ENCODE measurements at regions not wholly inside any gene's neighbourhood (a gene's known extent, or its start where the extent isn't known, plus 50 kb on each side); places are given as distances from the start of the nearest gene placed in this dataset.

DNA sequence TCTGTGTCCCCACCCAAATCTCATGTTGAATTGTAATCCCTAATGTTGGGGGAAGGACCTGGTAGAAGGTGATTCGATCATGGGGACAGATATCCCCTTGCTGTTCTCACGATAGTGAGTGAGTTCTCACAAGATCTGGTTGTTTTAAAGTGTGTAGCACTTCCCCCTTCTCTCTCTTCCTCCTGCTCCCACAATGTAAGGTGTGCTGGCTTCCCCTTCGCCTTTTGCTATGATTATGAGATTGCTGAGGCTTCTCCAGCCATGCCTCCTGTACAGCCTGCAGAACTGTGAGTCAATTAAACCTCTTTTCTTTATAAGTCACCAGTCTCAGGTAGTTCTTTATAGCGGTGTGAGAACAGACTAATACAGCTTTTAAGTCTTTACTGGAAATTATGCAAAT is 193.3 kb upstream of the RBBP8 start:
- TF ChIP-seq POLR2A (IDR thresholded peaks at IDR 0.05), result no peak
- TF ChIP-seq, protein P1, sequence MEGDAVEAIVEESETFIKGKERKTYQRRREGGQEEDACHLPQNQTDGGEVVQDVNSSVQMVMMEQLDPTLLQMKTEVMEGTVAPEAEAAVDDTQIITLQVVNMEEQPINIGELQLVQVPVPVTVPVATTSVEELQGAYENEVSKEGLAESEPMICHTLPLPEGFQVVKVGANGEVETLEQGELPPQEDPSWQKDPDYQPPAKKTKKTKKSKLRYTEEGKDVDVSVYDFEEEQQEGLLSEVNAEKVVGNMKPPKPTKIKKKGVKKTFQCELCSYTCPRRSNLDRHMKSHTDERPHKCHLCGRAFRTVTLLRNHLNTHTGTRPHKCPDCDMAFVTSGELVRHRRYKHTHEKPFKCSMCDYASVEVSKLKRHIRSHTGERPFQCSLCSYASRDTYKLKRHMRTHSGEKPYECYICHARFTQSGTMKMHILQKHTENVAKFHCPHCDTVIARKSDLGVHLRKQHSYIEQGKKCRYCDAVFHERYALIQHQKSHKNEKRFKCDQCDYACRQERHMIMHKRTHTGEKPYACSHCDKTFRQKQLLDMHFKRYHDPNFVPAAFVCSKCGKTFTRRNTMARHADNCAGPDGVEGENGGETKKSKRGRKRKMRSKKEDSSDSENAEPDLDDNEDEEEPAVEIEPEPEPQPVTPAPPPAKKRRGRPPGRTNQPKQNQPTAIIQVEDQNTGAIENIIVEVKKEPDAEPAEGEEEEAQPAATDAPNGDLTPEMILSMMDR (IDR thresholded peaks at IDR 0.05), result no peak

Measured in body of pancreas (tissue), 4 donors.